ENCODE measurements at regions not wholly inside any gene's neighbourhood (a gene's known extent, or its start where the extent isn't known, plus 50 kb on each side); places are given as distances from the start of the nearest gene placed in this dataset.

DNA sequence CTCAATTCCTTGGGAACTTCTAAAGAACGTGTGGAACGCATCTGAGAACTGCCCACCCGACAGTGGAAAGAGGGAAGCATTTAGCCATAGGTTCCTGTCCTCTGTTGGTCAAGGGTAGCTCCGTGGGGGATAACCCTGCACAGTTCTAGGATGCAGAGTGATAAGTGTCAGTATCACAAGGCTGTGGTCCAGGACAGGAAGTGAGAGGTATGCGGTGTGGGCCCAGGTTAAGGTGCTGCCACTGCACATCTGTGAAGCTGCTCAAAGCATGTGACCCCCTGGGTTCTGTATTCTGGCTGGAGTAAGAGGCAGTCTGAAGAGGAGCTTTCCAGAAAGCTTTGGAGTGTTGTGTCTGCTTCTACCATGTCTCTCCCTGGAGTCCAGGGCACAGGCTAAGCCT is 51.7 kb upstream of the HES1 start:
- no peak for DNase-seq (ENCODE audit: low spot score)
- ATAC-seq (ENCODE audit: low FRiP score) = no peak
- TF ChIP-seq, protein P1, sequence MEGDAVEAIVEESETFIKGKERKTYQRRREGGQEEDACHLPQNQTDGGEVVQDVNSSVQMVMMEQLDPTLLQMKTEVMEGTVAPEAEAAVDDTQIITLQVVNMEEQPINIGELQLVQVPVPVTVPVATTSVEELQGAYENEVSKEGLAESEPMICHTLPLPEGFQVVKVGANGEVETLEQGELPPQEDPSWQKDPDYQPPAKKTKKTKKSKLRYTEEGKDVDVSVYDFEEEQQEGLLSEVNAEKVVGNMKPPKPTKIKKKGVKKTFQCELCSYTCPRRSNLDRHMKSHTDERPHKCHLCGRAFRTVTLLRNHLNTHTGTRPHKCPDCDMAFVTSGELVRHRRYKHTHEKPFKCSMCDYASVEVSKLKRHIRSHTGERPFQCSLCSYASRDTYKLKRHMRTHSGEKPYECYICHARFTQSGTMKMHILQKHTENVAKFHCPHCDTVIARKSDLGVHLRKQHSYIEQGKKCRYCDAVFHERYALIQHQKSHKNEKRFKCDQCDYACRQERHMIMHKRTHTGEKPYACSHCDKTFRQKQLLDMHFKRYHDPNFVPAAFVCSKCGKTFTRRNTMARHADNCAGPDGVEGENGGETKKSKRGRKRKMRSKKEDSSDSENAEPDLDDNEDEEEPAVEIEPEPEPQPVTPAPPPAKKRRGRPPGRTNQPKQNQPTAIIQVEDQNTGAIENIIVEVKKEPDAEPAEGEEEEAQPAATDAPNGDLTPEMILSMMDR (IDR thresholded peaks at IDR 0.05) = no peak
